Thyroid gland (tissue), 4 donors: ENCODE measurements at regions not wholly inside any gene's neighbourhood (a gene's known extent, or its start where the extent isn't known, plus 50 kb on each side); places are given as distances from the start of the nearest gene placed in this dataset.
A peak's percentile ranks its signal among the peaks of the same experiment; 100 is the strongest.
"Not testable (repeated sequence)": the region's sequence is repeated elsewhere in the genome, so short reads cannot be mapped to it uniquely, and the experiment has no call there.

ENCODE experiments used
- DNase-seq, 2 donors: peaks; one replicate each; pipeline ENCODE4 v3.0.0-alpha.2; 2019
- H3K27ac ChIP-seq, 3 donors: fragments of 200-600 bp; sonication (generic); 1 replicate in 2 of 3; 2 replicates in 1 of 3; pipeline ENCODE4 v1.5.1; 2016 to 2019; ENCODE audit warnings: mild to moderate bottlenecking in 1 of 3, moderate library complexity in 1 of 3
- H3K27me3 ChIP-seq: fragments of 200-600 bp; sonication (generic); one replicate; pipeline ENCODE4 v1.5.1; 2019
- H3K36me3 ChIP-seq, 2 donors: fragments of 200-600 bp; sonication (generic); one replicate each; pipeline ENCODE4 v1.5.1; 2016 to 2019
- H3K4me1 ChIP-seq, 2 donors: fragments of 200-600 bp; sonication (generic); one replicate each; pipeline ENCODE4 v1.5.1; 2017 to 2019
- H3K4me3 ChIP-seq, 3 donors: fragments of 200-600 bp; sonication (generic); replicated peaks in 1 of 3; 1 replicate in 2 of 3; 2 replicates in 1 of 3; pipeline ENCODE4 v1.5.1; 2016; ENCODE audit warnings: mild to moderate bottlenecking in 1 of 3
- H3K9me3 ChIP-seq: fragments of 200-600 bp; sonication (generic); one replicate; pipeline ENCODE4 v1.5.1; 2017
- CTCF ChIP-seq, 6 experiments: fragments of 200-600 bp in 3 of 6; fragments of 450-650 bp in 3 of 6; sonication (generic) in 3 of 6; IDR thresholded peaks; one replicate each; pipeline ENCODE4 v1.5.1; 2016 to 2019; ENCODE audit warnings: antibody characterized with exemption in 6 of 6, mild to moderate bottlenecking in 2 of 6, inconsistent platforms in 1 of 6, moderate library complexity in 1 of 6
- POLR2A ChIP-seq, 2 donors: fragments of 450-650 bp; IDR thresholded peaks; one replicate each; pipeline ENCODE4 v1.6.1; 2017; ENCODE audit warnings: antibody characterized with exemption in 2 of 2, mild to moderate bottlenecking in 2 of 2, moderate library complexity in 1 of 2
- WGBS, 2 donors: methylation state at CpG; one replicate each; pipeline ENCODE4 v1.1.5; 2017; 5-methylcytosine and 5-hydroxymethylcytosine counted together
- intact Hi-C: fragments of 100-400 bp; cut with DNase I; formaldehyde crosslinking; loops from one replicate; pipeline ENCODE4 v1.15.1; 2023

GRCh38 chrX:115388879-115389278, 99.4 kb downstream of the LUZP4 start:
- 75 to 88% methylated on average over 4 of the region's 4 CpGs for WGBS, 2 donors
- Histone ChIP-seq H3K9me3 (no peaks in the 10 kb centered on the region), H3K36me3 (no peaks in the 10 kb centered on the region), H3K4me1 (no peaks in the 10 kb centered on the region), H3K4me3 (no peak overlapping the region), H3K27me3 (no peaks in the 10 kb centered on the region), H3K27ac (no peak overlapping the region)
- DNase-seq = no peak
- intact Hi-C loops = no loop called here
- TF ChIP-seq CTCF (IDR thresholded peaks at IDR 0.05) (no peak), POLR2A (IDR thresholded peaks at IDR 0.05) (no peak)

- no peaks in the 10 kb centered on the region for H3K4me1 ChIP-seq
- H3K9me3 ChIP-seq = no peaks in the 10 kb centered on the region
- TF ChIP-seq CTCF (IDR thresholded peaks at IDR 0.05) = no peak
- no peak for TF ChIP-seq POLR2A (IDR thresholded peaks at IDR 0.05)
- H3K4me3 ChIP-seq = no peak overlapping the region
- WGBS, 2 donors = 83 to 94% methylated on average over 3 of the region's 3 CpGs
- no peak for DNase-seq
- H3K27ac ChIP-seq = no peak overlapping the region
- intact Hi-C loops = no loop called here
- no peaks in the 10 kb centered on the region for H3K36me3 ChIP-seq
- no peaks in the 10 kb centered on the region for H3K27me3 ChIP-seq
These were observed 100.6 kb downstream of the LUZP4 start for GRCh38 chrX:115390078-115390477.

GRCh38 chrX:115392031-115392430, 102.5 kb downstream of the LUZP4 start:
- 41 to 69% methylated on average over 1 to 2 of the region's 2 CpGs for WGBS, 2 donors
- TF ChIP-seq CTCF (IDR thresholded peaks at IDR 0.05) = no peak
- no peak for TF ChIP-seq POLR2A (IDR thresholded peaks at IDR 0.05)
- no peak for DNase-seq
- Histone ChIP-seq H3K9me3 (no peaks in the 10 kb centered on the region), H3K36me3 (no peaks in the 10 kb centered on the region), H3K4me1 (no peaks in the 10 kb centered on the region), H3K27me3 (no peaks in the 10 kb centered on the region), H3K4me3 (no peak overlapping the region), H3K27ac (peak overlapping the region in 1 of 3 donors; percentile 58)
- intact Hi-C loops = no loop called here

- peak; percentile 21 to 42 for DNase-seq
- Histone ChIP-seq H3K9me3 (no peaks in the 10 kb centered on the region), H3K4me3 (no peak overlapping the region), H3K4me1 (no peaks in the 10 kb centered on the region), H3K27me3 (no peaks in the 10 kb centered on the region), H3K36me3 (no peaks in the 10 kb centered on the region), H3K27ac (peak overlapping the region in 2 of 3 donors; percentile 40 to 58)
- intact Hi-C loops = no loop called here
- 38 to 60% methylated on average over 1 of the region's 1 CpG for WGBS, 2 donors
- TF ChIP-seq POLR2A (IDR thresholded peaks at IDR 0.05) = no peak
- TF ChIP-seq CTCF (IDR thresholded peaks at IDR 0.05) = no peak
These were observed 103.4 kb downstream of the LUZP4 start for GRCh38 chrX:115392871-115393270.

- no peaks in the 10 kb centered on the region for H3K36me3 ChIP-seq
- no peaks in the 10 kb centered on the region for H3K27me3 ChIP-seq
- no peak overlapping the region for H3K4me3 ChIP-seq
- DNase-seq = no peak
- no peaks in the 10 kb centered on the region for H3K9me3 ChIP-seq
- intact Hi-C loops = no loop called here
- peak overlapping the region; percentile 56 to 69 (median 67) for H3K27ac ChIP-seq
- WGBS, 2 donors = 57 to 76% methylated on average over 1 of the region's 1 CpG
- no peaks in the 10 kb centered on the region for H3K4me1 ChIP-seq
- TF ChIP-seq POLR2A (IDR thresholded peaks at IDR 0.05) (no peak), CTCF (IDR thresholded peaks at IDR 0.05) (no peak)
These were observed 103.8 kb downstream of the LUZP4 start for GRCh38 chrX:115393271-115393670.

- not testable (repeated sequence) for DNase-seq
These were observed 105.3 kb downstream of the LUZP4 start for GRCh38 chrX:115394806-115395205.

More at GRCh38 chrX:115394806-115395205, 105.3 kb downstream of the LUZP4 start:
- H3K4me3 ChIP-seq, H3K27me3 ChIP-seq, H3K4me1 ChIP-seq, intact Hi-C loops, H3K9me3 ChIP-seq, H3K27ac ChIP-seq, H3K36me3 ChIP-seq: not testable (repeated sequence)
- WGBS, 2 donors = 89 to 93% methylated on average over 3 to 4 of the region's 4 CpGs
